RPMI7951 (cell line): ENCODE measurements at regions not wholly inside any gene's neighbourhood (a gene's known extent, or its start where the extent isn't known, plus 50 kb on each side); places are given as distances from the start of the nearest gene placed in this dataset.

Experiments
- DNase-seq: peaks from one replicate; pipeline ENCODE4 v3.0.0-alpha.2; 2012; ENCODE audit warnings: low read depth

GRCh38 chr3:176431991-176432390 lies 765.3 kb downstream of the TBL1XR1 start:
- peak; percentile 2 for DNase-seq

GRCh38 chr3:176431038-176431418 lies 766.3 kb downstream of the TBL1XR1 start:
- no peak for DNase-seq

GRCh38 chr3:176430244-176431037 lies 766.8 kb downstream of the TBL1XR1 start:
- DNase-seq = peak; percentile 6

- no peak for DNase-seq
These were observed 768.7 kb downstream of the TBL1XR1 start for GRCh38 chr3:176428552-176428951.

GRCh38 chr3:176426371-176426770 lies 770.9 kb downstream of the TBL1XR1 start:
- no peak for DNase-seq

- no peak for DNase-seq
These were observed 780.4 kb downstream of the TBL1XR1 start for GRCh38 chr3:176416870-176417269.

GRCh38 chr3:176415661-176416295 lies 781.5 kb downstream of the TBL1XR1 start:
- no peak for DNase-seq

GRCh38 chr3:176412771-176413170 lies 784.5 kb downstream of the TBL1XR1 start:
- no peak for DNase-seq

- DNase-seq = no peak
These were observed 793.8 kb downstream of the TBL1XR1 start for GRCh38 chr3:176403531-176403930.

GRCh38 chr3:176401211-176401610 lies 796.1 kb downstream of the TBL1XR1 start:
- DNase-seq = no peak

- no peak for DNase-seq
These were observed 798.1 kb downstream of the TBL1XR1 start for GRCh38 chr3:176399193-176399592.

GRCh38 chr3:176395240-176395639 lies 802.0 kb downstream of the TBL1XR1 start:
- no peak for DNase-seq

- DNase-seq = no peak
These were observed 818.5 kb downstream of the TBL1XR1 start for GRCh38 chr3:176378789-176379188.

GRCh38 chr3:176376531-176376930 lies 820.8 kb downstream of the TBL1XR1 start:
- no peak for DNase-seq

- no peak for DNase-seq
These were observed 821.8 kb downstream of the TBL1XR1 start for GRCh38 chr3:176375519-176375918.

- DNase-seq = no peak
These were observed 835.0 kb downstream of the TBL1XR1 start for GRCh38 chr3:176362191-176362731.

GRCh38 chr3:176359211-176359610 lies 838.1 kb downstream of the TBL1XR1 start:
- DNase-seq = no peak

GRCh38 chr3:176357891-176358290 lies 839.4 kb downstream of the TBL1XR1 start:
- DNase-seq = no peak

- no peak for DNase-seq
These were observed 842.4 kb downstream of the TBL1XR1 start for GRCh38 chr3:176354843-176355242.

- DNase-seq = no peak
These were observed 844.5 kb downstream of the TBL1XR1 start for GRCh38 chr3:176352716-176353334.

GRCh38 chr3:176351408-176351807 lies 845.9 kb downstream of the TBL1XR1 start:
- no peak for DNase-seq

GRCh38 chr3:176349706-176350105 lies 847.6 kb downstream of the TBL1XR1 start:
- DNase-seq = no peak
